Umbilical cord (tissue), 1 donor: ENCODE measurements at regions not wholly inside any gene's neighbourhood (a gene's known extent, or its start where the extent isn't known, plus 50 kb on each side); places are given as distances from the start of the nearest gene placed in this dataset.
"Not testable (repeated sequence)": the region's sequence is repeated elsewhere in the genome, so short reads cannot be mapped to it uniquely, and the experiment has no call there.

Experiments used
- DNase-seq: peaks from one replicate; pipeline ENCODE4 v3.0.0-alpha.2; 2015; ENCODE audit warnings: low spot score

DNA sequence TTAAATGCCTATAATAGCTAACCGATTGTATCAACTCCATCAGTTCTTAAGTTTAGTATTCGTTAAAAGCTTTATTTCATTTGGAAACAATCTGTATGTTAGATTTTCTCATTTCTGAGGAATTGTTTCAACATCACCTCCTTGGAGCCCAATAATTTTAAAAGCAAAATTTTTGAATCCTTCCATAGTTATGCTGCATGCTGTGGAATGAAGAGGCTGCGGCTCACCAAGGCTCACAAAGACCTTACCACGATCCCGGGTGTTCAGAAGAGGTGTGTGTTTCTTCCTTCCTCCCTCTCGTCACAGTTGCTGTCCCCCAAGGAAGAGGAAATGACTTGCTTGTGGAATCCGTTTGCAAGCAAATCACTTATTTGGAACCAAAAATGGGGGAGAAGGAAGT, 143.8 kb downstream of the FGF1 start:
- DNase-seq: no peak

GRCh38 chr5:142540922-142541422, 144.9 kb downstream of the FGF1 start:
- DNase-seq: peak; percentile 35

DNA sequence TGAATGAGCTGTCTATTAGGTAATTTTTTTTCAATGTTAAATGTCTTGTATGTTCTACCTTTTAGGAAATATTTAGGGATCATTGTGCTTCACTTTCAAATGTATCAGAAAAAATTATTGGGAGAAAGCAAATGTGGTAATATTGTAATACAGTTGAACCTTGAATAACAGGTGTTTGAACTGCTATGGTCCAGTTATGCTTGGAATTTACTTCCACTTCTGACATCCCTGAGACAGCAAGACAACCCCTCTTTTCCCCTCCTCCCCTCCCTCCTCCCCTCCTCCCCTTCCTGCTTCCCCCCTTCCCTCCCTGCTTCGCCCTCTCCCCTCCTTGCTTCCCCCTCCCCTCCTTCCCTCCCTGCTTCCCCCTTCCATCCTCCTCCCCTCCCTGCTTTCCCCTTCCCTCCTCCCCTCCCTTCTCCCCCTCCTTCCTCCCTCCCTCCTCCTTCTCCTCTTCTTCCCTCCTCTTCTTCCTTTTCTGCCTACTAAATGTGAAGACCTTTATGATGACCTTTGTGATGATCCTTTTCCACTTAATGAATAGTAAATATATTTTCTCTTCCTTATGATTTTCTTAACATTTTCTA, 146.6 kb downstream of the FGF1 start:
- no peak for DNase-seq

GRCh38 chr5:142537938-142538337, 148.0 kb downstream of the FGF1 start:
- DNase-seq: no peak

DNA sequence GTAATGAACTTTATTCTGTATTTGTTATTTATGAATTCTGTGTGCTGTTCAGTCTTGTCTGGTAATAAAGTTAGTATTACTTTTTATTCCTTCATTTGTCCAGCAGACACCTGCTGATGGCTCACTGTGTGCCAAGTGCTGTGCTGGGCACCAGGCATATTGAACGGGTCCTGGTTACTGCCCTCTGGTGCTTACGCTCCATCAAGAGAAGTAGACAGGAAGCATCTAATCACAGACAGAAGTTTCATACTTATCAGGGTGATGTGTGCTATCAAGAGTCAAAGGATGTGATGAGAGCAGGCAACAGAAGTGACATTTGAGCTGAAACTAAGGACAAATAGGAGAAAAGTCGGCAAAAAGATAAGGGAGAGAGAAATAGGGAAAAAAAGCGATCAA, 153.1 kb downstream of the FGF1 start:
- no peak for DNase-seq

- DNase-seq: no peak
These were observed 153.7 kb downstream of the FGF1 start for GRCh38 chr5:142531977-142532780.

DNA sequence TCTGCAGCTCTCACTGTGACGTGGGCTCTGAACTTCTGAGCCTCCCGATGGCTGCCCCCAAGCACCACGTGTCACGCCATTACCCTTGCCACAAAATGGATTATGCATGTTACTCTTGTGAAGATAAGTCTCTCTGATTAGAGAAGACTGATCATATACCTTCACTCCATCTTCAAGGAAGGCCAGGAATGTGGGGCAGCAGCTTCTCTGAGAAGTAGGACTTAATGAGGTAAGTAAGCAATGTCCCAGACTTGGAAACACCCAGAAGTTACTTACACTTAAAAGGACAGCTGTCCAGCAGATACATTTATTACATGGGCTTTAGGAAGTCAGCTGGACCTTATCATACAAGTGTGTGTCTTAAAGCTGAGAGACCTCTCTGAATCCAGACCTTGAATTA, 155.0 kb downstream of the FGF1 start:
- no peak for DNase-seq

DNA sequence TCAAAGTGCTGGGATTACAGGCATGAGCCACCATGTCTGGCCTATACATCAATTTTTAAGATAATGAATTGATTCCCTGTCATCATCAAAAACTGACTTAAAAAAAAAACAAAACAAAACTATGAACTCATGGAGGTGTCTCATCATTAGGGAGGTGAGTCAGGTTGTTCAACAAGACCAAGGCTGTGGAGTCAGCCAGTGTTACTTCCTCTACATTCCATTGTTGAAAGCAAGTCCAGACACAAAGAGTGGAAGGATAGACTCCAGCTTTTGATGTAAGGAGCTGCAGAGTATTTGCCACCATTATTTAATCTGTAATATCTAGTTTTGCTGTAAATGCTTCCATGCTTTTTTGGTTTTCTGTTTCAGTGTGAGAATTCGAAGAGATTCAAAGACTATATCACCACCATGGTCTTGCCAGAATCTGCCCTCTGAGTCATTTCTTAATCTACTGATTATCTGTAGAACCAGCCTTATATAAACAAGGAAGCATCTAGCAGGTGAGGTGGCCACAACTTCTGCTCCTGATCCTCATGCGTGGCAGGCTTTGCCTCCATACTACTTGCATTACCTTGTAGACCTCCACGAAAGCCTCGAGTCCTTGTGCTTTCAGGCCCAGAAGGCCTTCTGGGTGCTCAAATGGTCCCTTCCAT, 156.1 kb downstream of the FGF1 start:
- DNase-seq: no peak

GRCh38 chr5:142527664-142528295, 158.1 kb downstream of the FGF1 start:
- DNase-seq: no peak

- no peak for DNase-seq
These were observed 158.7 kb downstream of the FGF1 start for GRCh38 chr5:142527234-142527633.

- no peak for DNase-seq
These were observed 162.9 kb downstream of the FGF1 start for GRCh38 chr5:142522983-142523382.

DNA sequence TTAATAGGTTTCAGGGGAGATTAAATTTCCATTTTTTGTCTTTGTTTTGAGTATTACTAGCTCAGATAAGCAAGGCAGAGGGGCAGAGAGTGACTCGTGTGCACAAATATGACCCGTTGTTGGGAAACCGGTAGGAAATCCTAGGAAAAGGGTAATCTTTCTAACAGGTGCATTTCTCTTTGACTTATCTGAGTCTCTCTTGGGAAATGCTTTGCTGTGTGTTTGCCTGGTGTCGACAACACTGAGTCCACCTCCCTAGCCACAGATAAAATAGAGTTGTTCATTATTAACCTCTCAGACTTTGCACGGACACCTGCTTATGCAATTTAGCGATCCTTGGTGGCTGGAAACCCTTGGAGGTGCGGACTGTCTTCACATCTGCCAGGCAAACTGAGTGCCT, 164.2 kb downstream of the FGF1 start:
- DNase-seq: no peak

- no peak for DNase-seq
These were observed 165.0 kb downstream of the FGF1 start for GRCh38 chr5:142520885-142521284.

DNA sequence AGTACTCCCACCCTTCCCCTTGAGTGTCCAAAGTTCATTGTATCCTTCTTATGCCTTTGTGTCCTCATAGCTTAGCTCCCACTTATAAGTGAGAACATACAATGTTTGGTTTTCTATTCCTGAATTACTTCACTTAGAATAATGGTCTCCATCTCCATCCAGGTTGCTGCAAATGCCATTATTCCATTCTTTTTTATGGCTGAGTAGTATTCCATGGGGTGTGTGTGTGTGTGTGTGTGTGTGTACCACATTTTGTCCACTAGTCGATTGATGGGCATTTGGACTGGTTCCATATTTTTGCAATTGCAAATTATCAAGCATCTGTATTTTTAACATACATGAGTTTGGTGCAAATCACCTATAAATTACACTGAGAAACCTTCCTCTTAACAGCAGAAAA, 166.0 kb downstream of the FGF1 start:
- DNase-seq: not testable (repeated sequence)

DNA sequence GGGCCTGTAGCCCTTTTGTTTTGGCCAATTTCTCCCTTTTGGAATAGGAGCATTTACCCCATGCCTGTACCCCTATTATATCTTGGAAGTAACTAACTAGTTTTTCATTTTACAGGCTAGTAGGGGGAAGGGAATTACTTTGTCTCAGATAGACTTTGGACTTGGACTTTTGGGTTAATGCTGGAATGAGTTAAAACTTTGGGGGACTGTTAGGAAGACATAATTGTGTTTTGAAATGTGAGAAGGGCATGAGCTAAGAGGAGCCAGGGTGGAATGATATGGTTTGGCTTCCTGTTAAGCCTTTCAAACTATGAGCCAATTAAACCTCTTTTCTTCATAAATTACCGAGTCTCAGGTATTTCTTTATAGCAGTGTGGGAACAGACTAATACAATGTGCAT, 168.1 kb downstream of the FGF1 start:
- no peak for DNase-seq

DNA sequence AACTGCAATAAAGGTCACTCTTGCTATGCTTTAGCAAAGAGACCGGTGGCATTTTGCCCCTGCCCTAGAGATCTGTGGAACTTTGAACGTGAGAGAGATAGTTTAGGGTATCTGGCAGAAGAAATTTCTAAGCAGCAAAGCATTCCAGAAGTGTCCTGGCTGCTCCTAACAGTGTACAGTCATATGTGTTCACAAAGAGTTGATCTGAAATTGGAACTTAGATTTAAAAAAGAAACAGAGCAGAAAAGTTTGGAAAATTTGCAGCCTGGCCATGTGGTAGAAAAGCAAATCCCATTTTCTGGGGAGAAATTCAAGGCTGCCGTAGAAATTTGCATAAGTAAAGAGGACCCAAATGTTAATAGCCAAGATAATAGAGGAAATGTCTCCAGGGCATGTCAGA, 169.2 kb downstream of the FGF1 start:
- no peak for DNase-seq

- DNase-seq: no peak
These were observed 170.9 kb downstream of the FGF1 start for GRCh38 chr5:142515036-142515435.

- DNase-seq: no peak
These were observed 171.7 kb downstream of the FGF1 start for GRCh38 chr5:142514196-142514595.

GRCh38 chr5:142512043-142513042, 173.5 kb downstream of the FGF1 start:
- peak; percentile 65 for DNase-seq

DNA sequence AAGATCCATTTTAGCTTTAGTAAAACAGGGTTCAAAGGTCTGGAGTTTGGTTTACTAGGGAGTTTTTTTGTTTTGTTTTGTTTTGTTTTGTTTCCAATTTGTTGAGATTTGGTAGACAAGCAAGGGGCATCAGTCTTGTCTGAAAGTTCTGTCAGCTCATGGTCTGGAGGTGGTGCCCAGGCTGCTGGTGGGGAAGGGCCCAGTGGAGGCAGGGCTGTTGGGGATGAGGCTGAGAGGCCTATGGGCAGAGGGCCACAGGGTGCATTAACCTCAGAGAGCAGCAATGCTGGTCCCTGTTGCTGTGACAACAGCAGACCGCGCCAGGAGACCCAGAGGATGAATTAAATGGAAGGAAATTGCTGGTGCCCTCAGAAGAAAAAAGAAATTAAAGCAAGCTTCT, 174.5 kb downstream of the FGF1 start:
- no peak for DNase-seq

DNA sequence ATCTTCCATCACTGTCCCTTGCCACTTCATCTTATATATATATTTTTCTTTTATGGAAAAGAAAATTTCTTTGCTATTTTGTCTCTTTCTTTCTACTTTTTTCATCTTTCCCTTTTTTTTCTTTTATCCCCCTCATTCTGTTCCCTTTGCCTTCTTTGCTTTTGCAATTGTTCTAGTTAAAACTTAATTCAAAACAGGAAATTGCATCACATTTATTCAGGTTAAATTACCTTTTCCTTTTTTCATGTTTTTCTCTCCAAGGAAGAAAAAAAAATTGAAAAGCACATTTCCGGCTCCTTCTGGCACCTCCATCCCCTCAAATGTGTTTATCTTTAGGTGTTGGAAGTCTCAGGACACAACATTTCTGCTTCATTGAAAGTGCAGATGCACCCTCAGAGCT, 176.9 kb downstream of the FGF1 start:
- no peak for DNase-seq
